ENCODE measurements at regions not wholly inside any gene's neighbourhood (a gene's known extent, or its start where the extent isn't known, plus 50 kb on each side); places are given as distances from the start of the nearest gene placed in this dataset.

DNA sequence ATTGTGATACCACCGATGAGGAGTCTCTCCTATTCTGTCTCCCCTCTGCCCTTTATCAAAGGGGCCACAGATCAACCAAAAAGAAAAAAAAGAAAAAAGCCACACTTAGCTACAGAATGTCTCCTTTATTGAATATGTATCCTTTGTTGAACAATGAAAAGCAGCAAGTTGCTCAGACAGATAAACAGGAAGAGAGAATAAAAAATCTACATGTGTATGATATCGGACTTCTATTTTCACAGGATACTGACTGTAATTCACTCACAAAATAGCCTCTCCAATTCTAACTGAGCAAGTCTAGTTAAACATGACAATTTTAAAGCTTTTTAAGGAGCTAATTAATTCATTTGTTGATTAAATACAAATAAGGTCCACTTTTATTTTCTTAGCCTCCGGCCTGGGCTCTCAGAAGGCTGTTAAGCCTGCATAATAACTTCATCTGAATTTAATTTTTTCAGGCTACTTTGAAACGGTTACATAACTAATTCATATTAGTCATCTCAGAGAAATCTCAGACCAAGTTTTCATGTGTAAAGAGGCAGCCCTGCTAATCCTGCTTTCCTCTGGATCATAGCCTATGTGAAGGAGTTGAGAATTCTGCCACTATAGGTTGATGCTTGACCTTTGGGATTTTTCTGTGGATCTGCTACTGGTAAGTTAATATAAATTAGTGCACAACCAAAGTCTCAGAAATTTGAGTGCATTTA is 304.1 kb upstream of the NR5A2 start:
- peak; percentile 37 for DNase-seq

DNA sequence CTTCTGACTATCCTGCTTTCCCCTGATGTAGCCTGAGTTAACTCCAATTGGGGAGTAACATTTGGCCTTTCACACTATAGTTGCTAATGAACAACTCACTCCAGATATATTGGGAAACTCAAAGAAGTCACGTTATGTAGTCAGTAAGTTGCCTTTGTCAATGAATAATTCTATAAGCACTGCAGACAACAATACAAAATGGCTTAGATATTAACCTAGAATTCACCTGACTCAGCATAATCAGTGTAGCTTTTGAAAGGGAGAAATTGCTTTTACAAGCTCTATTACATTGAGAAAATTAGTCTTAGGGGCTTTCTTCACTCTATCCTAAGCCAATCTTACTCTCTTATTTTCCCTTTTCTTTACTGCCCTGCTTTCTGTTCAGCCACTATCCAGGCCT is 303.5 kb upstream of the NR5A2 start:
- DNase-seq: no peak

DNA sequence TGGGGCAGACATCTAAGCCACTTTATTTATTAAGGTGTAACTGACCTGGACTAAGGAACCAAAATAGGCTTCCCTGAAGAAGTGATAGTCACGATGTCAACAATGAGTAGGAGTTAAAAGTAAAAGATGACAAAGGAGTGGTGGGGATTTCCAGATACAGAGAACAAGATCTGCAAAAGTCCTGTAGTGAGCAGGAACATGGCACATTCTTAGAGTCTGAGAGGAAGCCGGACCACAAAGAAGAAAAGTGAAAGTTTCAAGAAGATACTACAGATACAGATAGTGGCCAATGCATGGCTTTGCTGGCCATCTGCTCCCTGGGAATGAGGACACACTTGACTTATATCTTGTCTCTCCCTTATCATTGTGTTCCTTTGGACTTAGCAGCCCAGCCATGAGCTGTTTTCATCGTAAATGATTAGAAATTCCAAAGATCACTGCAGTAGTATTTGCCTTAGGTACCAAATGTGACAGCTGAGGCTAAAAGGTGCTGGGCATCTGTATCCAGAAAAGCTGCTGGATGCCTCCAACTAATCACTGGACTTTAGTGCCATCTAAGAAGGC is 302.4 kb upstream of the NR5A2 start:
- DNase-seq: no peak

DNA sequence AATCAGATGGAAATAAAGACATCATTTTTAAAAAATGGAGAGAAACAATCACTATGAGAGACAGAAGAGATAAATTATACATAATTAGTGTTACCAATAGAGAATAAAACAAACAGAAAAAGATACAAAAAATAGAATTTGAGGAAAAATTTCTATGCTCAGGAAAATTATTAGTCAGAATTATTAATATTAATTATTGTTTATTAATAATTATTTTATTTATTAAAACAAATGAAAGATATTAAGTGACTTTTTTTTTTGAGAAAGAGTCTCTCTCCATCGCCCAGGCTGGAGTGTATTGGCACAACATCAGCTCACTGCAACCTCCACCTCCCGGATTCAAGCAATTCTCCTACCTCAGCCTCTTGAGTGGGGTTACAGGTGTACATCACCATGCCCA is 299.8 kb upstream of the NR5A2 start:
- no peak for DNase-seq

DNA sequence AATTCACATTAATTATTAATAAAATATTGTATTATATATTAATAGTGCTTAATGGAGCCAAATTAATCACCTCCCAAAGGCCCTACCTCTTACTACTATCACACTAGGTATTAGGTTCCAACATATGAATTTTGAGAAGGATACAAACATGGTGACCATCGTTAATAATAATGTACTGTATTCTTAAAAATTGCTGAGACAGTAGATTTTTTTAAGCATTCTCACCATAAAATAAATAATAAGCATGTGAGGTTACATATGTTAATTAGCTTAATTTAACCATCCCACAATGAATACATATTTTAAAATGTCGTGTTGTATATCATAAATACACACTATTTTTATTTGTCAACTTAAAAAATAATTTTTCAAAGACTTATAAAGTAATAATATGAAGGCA is 299.2 kb upstream of the NR5A2 start:
- DNase-seq: no peak

DNA sequence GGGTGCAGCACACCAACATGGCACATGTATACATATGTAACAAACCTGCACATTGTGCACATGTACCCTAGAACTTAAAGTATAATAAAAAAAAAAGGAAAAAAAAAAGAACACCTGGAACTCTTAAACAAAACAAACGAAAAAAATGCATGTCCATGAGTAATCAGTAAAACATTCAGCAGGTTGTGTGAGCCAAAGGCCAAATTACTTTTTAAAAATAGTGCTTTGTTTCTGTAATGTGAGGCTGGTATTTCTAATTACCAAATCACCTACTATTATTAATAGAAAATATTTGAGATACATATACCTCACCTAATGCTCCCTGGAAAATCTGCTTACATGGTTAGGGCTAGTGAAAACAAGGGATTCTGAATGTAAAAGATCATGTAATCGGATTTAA is 294.4 kb upstream of the NR5A2 start:
- peak; percentile 11 for DNase-seq

DNA sequence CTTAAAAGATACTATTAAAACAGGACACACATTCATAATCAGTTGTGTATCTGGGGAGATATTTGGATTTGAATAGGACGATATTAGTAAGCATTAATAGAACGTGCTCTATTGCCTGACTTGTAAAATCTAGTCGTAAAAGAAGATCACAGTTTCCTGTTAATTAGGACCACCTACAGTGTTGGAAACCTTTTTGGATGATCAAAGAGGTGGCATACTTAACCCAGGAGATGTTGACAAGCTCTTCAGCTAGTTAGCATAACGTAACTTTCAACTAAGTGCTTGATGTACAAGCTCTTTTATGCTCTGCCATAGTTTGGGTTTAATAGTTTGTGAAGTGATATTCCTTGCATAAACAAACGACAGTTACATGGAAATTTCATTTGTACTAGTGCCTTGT is 293.3 kb upstream of the NR5A2 start:
- no peak for DNase-seq

DNA sequence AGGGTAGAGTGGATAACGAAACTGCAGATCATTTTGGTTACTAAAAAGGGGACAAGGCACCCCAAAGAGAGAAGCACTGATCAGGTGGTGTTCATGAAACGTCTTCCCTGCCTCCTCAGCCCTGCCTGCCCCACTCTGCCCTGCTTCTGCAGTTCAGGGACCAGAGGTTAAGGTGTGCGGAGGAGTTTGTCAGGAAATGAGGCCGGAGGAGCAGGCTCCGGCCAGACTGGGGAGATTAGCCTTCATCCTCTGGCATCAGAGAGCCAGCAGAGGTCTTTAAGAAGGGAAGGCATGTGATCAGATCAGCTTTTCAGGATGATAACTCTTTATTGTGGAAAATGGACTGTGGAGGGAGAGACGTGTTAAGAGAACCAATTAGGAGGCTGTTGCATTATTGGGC is 291.9 kb upstream of the NR5A2 start:
- no peak for DNase-seq

DNA sequence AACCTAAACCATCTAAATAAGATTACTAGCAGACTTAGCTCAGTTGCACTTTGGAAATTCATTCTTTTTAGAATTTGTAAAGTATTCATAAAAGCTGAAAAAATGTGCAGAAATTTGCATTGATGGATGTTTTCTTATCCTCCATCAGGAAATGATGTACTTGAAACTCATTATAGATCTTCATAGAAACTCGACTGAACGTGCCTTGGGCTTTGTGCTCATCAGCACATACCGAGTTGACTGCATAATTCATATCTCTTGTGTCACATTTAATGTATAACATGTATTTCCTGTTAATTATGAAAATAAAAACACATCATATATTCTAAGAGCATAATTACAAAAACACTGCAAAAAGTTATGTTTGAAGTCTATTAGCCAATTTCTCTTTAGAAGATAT is 290.9 kb upstream of the NR5A2 start:
- DNase-seq: no peak

DNA sequence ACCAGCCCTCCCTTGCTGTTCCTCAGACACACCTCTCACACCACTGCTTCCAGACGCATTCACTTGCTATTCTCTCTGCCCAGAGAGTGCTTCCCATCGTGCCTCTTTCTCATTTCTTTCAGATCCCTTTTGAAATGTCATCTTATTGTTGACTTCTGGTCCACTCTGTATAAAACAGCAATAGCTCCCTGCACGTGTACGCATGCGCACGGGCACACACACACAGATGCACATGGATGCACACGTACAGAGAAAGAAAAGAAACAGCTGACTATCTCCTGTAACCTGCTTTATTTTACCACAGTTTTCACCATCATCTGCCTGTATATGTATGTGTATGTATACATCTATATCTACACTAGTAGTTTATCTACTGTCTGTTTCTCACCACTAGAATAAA is 285.9 kb upstream of the NR5A2 start:
- no peak for DNase-seq

DNA sequence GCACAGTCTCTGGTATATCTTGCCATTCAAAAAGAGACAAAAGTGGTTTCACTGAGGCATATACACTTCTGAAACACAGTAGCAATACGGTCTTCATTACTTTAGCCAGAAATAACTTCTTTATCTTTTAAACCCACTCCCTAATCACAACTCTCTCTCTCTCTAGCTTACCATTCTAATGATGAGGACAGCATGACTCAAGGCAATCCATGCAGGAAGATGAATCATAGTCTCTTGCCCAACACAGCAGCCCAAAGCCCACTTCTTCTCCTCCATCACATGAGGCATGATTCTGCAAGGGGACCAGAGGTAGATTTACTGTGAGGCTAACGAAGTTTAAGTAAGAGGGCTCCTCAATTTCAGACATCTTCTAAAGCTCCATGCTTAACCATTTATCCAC is 285.0 kb upstream of the NR5A2 start:
- peak; percentile 95 for DNase-seq

DNA sequence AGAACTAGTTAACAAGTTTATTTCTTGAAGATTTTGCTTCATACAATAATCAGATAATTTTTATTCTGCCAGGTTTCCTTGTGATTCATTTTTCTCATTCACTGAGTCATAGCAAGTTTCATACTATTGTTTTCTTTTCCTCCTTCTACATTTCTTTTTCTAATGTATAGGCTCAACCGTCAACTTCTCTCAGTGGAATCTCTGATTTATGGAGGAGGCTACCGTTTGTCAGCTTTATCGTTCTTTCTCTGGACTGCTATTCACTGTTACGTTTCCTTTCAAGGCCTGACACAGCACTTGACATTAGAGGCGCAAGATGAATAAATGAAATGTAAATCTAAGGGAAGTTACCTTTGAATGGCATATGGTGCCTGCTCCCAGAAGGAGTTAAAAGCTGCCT is 284.3 kb upstream of the NR5A2 start:
- DNase-seq: peak; percentile 50

DNA sequence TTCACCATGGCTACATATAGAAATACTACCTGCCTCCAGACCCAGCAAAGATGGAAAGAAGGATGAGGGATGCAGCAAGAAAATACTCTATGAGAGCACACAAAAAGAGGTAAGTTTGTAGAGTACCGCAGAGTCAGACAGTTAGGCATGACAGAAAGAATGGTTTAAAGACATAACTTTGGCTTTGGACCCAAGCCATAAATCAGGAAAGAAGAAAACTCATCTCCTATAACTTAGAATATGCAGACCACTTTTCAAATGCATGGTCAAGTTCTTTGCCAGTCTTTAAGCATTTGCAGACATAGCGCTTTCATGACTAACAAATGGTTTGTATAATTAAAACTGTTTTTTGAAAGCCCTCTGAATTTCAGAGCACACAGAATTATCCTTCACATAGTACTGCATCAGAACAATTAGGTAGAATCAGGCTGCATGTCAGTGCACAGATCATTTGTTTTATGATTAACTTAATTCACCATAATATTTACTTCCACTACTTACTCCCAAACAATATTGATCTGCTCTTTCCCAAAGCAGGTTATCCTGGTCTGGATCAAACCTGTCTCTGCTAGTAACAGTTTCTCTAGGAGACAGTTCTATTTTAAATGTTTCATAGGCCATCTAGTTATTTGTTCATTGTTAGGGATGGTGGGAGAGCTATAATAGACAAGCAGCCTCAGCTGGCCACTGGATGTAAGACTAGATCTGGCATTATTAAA is 280.7 kb upstream of the NR5A2 start:
- DNase-seq: no peak

DNA sequence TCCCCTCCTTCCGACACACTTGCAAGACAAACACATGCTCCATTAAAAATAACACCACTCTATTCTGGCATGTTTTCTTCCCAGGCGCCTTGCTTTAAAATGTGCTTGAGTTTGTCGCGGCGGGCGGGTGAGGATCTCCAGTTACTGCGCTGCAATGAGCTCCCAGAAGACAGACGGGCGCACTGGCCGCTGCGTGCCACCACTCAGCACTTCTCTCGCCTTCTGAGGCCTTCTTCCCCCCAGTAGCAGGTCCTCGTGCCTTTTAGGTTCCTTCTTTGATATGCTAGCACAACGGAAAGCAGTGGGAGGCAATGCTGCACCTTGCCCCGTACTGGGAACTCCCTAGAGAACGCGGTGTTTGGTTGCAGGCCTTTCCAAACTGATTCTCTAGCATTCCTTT is 279.5 kb upstream of the NR5A2 start:
- no peak for DNase-seq

DNA sequence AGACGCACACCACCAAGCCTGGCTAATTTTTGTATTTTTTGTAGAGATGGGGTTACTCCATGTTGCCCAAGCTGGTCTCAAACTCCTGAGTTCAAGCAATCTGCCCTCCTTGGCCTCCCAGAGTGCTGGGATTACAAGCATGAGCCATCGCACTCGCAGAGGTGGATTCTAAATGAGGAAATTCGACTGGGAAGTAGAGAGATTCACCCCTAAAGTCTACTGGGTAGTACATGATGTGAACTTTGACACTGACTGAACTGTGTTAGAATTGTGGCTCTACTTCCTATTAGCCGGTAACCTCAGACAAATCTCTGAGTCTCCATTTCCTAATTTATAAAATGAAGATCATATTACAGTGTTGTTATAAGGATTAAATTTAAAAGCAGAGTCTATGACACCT is 276.0 kb upstream of the NR5A2 start:
- no peak for DNase-seq

DNA sequence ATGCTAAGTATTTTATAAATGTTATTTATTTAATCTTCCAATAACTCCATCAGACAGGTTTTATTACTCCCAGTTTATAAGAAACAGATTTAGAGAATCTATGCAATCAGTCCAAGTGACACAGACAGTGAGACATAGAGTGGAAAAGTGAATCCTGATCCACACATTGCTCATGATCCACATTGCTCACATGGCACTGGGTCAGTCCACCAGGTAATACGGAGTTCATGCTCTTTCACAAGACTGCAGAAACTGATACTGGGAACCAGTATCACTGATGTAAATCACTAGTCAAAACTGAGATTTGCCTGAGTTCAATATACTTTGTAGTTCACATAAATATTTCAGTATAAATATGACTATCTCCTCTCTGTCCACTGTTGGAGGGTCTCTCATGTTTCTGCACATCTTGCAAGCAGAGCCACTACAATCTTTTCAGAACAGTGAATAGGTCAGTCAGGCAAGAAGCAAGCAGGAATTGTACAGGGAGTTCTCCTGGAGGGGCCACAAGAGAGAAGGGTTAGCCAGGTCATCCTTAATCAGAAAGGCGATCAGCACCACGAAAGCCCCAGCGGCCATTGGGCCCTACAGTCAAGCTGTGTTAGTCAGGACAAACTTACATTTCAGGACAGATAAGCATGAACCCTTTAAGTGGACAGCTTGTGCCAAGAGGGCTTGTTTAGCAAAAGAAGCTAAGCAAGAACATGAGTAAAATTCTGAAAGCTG is 275.4 kb upstream of the NR5A2 start:
- DNase-seq: no peak

DNA sequence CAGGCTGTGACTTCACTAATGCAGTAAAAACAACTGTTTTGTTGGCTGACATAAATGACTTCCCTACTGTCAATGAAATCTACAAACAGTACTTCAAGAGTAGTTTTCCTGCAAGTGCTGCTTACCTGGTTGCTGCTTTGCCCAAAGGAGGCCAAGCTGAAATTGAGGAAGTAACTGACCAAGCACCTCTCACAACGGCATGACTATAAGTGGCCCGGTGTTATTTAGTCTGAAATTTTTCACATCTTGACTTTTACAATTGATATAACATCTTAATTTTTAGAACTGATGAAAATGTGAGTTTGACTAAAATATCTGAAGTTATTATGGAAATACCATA is 274.9 kb upstream of the NR5A2 start:
- DNase-seq: no peak

DNA sequence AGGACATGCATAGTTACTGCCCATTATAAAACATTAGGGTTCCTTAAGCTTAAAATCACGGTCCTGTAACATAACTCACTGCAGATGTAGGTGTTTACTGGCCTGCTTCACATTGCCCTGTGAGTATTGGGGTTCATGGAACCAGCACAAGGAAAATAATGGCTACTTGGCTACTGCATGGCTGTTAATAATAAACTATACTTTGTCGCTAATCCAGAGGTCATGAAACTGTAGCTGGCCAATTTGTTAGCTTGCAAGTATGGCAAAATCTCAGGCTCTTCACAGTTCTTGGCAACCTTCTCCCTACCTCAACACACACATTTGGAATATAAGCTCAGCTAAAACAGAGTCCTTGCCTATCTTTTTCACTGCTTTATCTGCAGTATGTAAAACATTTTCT is 274.0 kb upstream of the NR5A2 start:
- DNase-seq: no peak

DNA sequence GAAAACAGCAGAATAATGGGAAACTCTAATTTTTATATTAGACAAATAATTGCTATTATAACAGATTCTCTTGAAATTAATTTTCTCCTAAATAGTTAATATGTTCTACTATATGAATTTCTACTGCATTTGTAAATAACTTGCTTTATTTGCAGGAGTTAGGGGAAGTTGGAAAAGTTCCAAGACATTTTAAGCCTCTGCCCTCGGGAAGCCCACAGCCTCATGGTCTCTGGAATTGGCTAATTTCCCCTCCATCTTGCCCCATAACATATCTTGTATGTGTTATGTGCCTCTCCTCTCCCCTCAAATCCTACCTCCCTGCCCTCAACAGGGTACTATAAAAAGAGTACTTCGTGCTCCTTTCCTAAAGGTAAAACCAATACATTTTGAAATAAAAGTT is 271.4 kb upstream of the NR5A2 start:
- DNase-seq: no peak

DNA sequence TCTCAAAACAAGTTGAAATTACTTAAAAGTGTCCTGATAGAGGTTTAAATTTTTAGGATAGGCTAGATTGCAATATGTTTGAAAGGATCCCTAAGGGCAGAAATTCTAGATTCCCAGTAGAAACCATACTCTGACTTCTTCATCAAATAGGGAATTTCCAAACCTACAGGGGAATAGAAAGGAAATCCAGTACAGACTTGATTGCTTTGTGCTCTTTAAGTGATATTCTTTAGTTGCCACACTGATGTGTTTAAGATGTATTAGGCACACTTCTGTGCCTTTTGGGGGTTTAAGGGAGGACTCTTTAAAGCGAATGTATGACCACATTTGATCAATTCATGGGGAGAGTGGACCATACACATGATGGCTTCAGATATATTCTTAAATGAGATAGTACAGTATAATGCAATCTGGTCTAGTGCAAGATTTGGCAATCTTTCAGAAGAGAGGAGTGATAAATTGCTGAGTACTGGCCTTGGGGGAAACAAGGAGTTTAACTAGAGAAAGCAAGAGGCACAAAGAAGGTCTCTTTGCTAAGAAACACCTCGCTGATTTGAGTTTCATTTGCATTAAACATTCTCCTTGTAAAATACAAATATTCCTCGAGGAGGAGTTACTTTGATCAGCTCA is 268.8 kb upstream of the NR5A2 start:
- no peak for DNase-seq

DNA sequence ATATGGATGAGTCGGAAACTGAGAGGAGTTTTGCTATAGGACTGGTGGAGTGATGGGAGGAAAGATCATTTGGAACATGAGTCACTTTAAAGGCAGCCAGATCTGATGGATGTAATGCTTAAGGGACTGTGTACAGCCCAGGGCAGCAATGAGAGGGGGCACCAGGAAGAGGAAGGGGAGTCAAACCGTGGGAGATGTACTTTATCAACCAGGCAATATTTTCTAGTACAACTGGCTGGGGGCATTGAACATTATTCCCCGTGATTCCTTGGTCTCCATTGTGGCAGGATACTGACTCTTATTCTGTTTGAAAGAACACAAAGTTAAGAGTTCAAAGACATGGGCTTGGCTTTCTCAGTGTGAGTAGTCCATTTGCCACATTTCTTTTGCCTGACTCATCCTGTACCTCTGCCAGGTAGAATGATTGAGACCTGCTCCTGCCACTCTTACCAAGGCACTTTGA is 268.2 kb upstream of the NR5A2 start:
- DNase-seq: peak; percentile 76

DNA sequence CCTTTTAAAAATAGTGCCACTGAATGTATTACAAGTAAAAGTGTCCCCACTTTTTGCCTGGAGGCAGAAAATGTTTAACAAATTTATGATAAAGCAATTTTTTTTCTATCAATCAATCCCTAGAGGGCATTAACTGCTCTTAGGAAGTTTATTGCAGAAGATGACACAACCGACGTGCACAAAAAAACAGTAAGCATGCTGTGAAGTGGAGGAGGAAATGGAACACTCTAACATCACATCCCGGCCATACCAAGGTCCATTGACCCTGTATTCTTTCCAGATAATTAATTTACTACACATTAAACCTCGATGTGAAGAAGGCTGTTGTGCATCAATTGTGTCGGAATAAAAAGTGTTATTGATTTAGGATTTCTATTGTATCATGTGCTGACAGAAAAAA is 264.9 kb upstream of the NR5A2 start:
- DNase-seq: no peak

DNA sequence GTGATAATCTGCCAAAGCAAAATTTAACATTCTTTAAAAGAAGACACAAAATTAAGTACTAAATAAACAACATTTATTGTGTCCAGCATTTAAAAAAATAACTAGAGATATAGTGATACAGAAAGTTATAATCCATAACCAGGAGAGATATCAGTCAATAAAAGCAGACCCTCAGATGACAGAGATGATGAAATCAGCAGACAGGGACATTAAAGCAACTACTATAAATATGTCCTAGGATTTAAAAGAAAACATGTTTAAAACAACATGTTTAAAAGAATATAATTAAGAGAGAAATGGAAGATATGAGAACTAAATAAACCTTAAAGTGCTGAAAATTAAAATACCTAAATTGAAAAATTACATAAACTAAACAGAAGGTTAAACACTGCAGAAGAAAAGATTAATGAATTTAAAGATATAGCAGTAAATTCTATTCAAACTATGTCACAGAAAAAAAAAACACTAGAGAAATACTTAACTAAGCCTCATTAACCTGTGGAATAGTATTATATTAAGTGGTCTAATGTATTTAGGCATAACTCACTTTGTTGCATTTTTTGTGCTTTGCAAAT is 261.2 kb upstream of the NR5A2 start:
- no peak for DNase-seq
